OCI-M2 (cell line): ENCODE measurements at regions not wholly inside any gene's neighbourhood (a gene's known extent, or its start where the extent isn't known, plus 50 kb on each side); places are given as distances from the start of the nearest gene placed in this dataset.
"Not testable (repeated sequence)": the region's sequence is repeated elsewhere in the genome, so short reads cannot be mapped to it uniquely, and the experiment has no call there.

Source experiments
- DNase-seq: peaks from one replicate; lab custom pipeline; 2025; ENCODE audit not compliant: unreplicated experiment; lab: John Stamatoyannopoulos, UW

DNA sequence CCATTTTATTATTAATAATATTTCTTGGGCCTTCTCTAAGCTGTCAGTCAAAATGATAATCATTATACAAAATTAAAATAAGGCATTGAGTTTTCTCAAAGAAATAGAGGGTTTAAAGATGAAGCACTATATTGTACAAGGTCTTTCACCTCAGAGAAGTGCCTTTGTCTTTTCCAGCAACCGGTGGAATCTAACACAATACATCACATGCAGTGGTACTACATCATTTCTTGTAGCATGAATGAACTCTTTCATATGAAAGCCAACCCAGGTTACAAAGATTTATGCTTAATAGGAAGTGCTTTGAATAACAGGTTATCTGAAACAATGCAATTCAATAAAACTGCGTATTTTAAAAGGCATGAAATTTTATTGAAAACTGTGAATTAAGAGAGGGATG lies 1620.8 kb downstream of the PCDH9 start:
- no peak for DNase-seq

DNA sequence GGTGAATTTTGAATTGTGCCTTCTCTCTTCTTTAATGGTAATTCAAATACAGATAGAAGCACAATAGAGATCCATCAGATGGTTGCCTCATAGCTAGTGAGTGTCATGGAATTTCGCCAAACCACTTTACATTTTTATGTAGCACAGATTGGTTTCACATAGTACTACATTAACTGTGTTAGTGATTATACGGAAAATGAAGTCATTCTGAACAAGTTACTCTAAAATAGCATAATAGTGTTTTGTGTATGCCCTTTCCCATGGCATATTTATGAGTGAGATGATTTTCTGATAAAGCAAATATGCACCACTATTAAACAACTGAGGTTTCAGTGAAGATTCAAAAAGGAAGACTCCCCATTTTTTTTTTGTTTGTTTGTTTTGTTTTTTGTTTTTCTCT lies 1623.5 kb downstream of the PCDH9 start:
- no peak for DNase-seq

DNA sequence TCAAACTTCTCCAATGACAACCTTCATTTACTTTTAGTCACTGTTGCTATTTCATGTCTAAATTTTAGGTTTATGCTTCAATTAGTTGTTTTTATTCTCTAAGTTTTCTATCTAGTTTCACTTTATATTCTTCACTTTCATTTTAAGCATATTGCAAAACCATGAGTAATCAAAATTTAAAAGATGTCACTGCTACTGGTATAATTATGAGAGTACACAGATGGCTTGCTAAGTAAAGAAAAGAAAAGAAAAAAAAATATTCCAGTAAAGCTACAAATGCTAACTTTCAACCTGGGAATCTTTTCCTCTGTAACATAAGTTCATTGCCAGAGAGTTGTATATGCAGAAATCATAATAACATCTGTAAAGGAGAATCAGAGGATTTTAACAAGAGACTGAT lies 1624.7 kb downstream of the PCDH9 start:
- DNase-seq: no peak

DNA sequence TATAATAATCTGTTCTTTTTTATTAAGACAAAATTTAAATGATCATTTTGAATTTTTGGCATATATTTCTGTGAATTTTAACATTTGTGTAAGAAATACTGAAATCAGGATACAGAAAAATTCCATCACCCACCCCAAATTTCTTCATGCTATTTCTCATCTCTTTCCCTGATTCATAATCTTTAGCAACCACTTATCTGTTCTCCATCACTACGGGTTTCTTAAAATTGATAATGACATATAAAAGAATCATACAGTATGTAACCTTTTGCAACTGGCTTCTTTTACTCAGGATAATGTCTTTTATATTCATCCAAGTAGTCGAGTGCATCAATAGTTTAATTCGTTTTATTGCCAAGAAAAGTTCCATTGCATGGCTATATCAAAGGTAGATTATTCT lies 1627.0 kb downstream of the PCDH9 start:
- no peak for DNase-seq

DNA sequence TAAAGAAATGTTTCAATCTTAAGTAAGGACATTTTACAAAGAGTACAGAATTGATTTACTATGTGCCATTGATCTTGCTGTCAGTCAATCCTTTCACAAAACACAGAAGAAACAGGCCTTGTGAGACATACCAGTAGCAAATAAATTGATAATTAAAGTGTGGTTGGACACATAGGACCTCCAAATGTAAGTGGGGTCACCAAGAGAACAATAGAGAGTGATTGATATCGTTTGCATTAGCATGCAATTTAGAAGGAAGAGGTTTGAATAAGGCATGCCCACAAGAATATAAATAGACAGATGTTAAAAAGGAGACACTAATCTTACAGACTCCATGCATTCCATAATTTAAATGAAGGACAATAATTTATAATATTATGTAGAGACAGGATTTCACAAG lies 1628.3 kb downstream of the PCDH9 start:
- DNase-seq: no peak

DNA sequence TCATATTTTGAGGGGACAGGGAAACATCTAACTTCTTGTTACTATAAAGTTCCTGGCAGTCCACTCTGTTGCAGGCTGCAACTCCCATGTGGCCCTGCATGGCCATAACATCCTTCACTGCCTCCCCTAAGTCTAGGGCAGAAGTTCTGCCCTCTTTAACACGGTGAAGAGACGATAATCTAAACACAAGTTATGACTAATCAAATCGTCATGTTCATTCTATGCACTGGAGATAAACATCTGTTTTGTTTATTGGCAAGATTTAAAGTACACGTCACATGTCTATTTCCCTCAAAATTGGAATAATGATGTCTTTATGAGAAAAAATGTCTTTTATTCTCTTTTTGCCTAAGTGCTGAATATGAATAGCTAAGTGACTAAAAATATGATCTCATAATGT lies 1629.4 kb downstream of the PCDH9 start:
- DNase-seq: no peak

DNA sequence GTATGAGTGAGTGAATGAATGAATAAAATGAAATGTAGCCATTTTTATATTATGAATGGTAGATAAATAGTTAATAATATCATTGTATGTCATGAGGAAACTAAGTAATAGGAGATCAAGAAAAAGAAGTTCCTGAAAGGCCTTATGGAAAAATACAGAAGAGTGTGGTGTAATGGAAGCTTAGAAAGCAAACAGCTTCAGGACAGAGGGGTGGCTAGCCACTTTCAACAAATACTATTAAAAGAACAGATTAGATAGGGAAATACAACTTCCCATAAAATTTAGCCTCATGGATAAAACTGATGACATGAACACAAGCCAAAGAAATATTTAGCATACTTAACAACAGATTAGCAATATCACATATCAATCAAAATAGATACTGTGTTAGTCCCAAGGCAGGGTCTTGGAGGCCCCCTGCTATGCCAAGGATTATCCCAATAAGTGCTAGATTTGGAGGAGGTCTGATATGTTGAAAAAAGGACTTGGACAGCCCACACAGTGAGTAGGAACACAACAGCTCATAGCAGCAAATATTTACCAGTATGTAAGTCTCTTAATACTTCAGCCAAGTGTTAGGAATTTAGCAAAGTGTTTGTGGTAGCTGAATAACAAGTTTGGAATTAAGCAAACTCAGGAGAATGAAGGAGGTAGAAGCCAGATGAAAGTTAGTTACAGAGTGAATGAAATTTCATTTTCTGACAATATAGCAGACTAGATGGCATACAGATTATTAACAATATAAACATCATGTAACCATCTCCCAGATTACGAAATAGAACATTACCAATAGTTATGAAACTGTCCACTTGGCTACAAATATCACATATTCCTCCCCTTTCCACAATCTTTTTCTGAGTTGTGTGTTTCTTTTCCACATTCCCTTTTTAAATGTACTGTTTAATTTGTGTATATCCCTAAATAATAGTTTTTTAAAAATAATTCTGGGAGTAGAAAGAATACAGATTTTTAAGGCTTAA lies 1632.0 kb downstream of the PCDH9 start:
- no peak for DNase-seq

DNA sequence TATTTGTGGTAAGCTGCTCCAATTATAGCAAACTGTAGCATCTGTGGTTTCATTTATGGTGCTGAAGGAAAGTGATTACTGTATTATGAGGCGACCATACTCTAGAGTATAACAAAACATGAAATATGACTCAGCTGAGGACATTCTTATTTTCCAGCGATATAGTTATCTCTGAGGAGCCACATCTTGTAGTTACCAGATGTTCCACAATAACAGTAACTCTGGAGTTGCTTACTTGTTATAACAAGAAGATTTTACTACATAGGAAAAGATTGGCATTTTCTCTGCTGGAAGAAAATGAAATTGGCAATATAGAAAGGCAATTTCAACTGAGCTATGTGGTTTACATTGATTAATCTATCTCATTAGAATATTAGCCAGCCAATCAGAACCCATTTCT lies 1634.2 kb downstream of the PCDH9 start:
- peak; percentile 16 for DNase-seq

DNA sequence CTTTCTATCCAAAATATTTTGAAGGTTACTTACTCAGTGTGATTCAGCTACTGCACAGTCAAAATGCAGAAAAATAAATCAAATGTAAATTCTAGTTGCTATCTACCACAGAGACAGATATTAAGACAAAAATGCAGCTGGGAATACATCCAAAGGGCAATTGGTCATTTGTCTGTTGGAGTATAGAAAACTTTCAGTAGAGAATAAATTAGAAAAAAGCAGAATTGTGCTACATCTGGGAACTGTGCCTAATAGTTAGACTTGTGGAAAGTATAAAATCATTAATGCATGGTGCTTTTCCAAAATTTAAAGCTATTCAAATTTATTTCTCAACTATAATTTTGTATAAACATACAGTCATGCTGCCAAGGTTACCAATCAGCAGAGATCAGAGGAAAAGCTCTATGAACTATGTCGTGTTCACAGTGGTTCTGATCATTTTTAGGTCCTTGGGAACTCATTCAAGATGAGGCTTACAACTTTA lies 1635.8 kb downstream of the PCDH9 start:
- DNase-seq: no peak

DNA sequence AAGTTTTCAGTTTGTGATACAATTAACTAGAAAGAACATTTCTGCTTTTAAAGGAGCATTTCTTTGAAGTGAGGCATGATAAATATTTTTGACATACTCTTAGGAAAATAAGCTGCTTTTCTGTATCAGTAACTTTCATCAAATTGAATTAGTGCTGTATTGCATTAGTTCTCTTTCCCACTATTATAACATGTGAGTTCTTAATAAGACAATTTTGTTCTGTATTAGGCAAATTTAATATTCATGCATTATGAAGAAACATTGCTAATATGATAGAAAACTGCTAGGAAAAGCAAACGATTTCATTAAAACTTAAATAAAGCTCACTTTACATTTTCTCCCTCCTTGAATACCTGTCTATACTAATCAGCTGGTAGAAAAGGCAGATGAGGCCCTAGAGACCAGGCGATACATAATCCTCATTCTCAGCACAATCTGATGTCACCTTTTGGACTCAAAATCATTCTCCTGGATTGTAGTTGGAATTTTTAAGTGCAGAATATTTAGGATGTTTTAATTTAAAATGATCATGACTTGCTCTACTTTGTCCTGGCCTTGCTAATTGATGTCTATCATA lies 1636.8 kb downstream of the PCDH9 start:
- DNase-seq: no peak

DNA sequence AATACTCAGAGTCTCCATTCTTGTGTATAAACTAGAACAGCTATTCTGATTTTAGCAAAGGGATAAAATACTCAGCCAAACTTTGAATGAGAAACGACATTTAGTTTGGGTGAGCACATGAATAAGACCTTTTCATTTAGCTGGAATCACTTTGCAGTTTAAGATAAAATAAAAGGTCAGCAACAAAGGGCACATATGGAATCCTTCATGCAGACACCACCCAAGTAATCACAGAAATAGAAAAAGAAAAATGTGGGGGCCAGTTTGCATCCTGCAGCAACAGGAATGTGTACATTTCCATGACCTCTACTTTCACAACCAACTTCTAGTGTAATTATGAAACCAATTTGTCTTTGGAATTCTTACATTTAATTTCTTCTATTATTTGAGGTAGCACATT lies 1637.4 kb downstream of the PCDH9 start:
- DNase-seq: no peak

DNA sequence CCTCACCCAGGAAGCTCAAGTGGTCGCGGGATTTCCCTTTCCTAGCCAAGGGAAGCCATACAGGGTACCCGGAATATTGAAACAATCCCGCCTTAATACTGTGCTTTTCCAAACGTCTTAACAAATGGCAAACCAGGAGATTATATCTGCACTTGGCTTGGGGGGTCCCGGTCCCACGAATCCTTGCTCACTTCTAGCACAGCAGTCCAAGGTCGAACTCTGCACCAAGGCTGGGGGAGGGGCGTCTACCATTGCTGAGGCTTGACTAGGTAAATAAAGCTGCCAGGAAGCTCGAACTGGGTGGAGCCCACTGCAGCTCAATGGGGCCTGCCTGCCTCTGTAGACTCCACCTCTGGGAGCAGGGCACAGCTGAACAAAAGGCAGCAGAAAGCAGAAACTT lies 1644.8 kb downstream of the PCDH9 start:
- no peak for DNase-seq

DNA sequence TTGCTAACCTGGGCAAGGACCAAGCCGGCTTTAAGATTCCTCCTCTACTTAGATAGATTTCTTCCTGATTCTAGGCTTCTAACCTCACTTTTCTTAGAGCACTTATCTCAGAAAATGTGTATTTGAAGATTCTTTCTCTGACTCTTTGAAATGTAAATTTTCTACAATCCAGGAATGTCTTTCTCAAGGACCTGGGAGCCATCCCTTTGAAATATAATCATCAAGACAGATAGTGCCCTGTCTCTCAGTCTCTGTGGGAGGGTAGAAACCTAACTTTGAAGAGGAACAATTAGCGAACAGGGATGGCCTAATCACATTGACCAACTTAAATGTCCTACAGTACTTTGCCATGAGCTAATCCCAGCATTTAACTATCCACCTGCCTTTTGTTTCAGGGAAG lies 1646.0 kb downstream of the PCDH9 start:
- no peak for DNase-seq

DNA sequence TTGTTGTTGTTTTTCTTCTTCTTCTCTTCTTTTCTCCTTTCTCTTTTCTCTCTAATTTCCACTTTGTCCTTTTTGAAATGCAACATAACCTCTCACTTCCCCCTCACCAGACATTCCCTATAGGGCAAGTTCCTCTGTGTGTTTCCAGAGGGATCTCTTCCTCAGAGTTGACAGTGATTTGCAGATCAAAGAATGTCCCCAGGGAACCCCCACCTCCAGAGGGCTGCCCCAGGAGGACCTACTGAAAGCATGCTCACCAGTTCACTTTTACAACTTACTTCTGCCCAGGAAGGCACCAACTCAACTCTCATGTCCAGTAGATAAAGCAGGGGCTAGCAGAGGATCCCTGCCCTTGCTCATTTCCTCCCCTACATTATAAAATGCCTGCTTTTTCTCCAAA lies 1648.0 kb downstream of the PCDH9 start:
- no peak for DNase-seq

DNA sequence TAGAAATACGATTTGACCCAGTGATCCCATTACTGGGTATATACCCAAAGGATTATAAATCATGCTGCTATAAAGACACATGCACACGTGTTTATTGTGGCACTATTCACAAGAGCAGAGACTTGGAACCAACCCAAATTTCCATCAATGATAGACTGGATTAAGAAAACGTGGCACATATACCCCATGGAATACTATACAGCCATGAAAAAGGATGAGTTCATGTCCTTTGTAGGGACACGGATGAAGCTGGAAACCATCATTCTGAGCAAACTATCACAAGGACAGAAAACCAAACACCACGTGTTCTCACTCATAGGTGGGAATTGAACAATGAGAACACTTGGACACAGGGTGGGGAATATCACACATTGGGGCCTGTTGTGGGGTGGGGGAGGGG lies 1665.6 kb downstream of the PCDH9 start:
- DNase-seq: not testable (repeated sequence)

DNA sequence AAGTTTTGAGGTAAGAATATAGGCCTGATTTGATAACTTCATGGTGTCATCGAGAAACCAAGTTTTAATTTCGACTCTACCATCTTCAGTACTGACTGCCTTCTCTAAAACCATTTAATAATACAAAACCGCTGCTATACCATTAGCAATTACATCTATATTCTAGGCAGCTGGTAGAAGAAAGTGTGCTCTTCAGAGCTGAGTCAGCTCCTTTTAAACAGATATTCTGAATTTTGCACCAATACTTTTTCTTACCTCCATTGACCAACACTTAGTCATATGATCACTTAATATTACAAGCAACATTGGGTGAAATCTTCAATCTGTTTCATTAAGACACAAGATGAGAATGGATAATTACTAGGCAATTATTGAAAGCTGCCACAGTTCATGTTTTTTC lies 1667.8 kb downstream of the PCDH9 start:
- no peak for DNase-seq

DNA sequence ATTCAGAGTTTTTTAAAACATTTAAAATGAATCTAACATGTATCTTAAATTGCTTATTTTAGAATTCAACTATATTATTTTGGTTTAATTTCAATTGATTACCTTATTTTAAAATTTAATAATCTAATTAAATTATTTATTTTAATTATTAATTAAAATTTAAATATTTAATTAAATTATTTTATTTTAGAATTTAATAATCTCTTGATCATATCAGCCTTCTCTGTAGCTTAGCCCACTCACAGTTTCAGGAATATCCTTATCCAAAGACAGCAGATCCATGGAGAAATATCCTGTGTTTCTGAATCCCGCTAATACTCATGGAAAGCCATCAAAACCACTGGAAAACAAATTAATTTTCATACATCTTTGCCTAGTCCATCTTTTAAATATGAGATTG lies 1669.2 kb downstream of the PCDH9 start:
- no peak for DNase-seq

DNA sequence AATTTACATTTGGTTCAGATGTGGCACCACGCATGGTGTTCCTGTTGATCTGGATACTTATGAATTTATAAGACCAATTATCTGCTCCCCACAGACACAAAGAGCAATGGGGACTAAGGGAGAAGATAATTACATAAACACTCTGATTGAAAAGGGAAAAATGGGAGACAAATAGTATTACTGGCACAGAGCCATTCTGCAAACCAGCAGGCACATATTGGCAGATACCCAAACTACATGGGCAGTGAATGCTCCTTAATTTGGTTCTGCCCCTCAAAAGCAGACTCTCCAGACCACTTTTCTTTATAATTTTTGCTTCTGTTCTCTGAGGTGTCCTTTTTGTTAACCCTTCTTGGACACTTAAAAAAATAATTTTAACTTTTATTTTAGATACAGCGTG lies 1674.2 kb downstream of the PCDH9 start:
- no peak for DNase-seq

DNA sequence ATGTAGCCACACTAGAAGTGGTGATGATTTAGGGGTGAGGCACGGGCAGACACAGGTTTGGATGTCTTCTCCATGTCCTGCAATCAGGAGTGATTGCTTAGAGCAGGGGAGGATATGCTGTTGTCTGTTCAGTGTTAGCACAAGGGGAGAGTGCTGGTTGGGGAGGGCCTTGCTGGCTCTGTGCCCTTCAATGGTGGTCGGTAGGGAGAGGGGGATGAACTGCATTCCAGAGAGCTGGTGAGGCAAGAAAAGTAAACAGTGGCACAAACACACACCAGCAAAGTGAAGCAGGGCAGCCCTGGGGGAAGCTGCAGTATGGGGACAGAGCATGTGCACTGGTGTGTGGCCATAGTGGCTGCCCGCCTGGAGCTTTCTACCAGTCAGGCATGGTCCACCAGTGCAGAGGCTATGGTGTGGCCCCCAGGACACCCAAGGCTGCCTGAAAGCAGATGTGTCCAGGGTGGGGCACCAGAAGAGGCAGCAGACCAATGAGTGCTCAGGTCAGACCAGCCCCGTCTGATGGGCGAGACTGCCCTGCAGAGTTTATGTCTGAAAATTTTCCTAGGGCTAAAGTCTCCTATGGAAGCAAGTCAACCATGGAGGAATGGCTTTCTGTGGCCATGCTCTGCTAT lies 1676.9 kb downstream of the PCDH9 start:
- no peak for DNase-seq

DNA sequence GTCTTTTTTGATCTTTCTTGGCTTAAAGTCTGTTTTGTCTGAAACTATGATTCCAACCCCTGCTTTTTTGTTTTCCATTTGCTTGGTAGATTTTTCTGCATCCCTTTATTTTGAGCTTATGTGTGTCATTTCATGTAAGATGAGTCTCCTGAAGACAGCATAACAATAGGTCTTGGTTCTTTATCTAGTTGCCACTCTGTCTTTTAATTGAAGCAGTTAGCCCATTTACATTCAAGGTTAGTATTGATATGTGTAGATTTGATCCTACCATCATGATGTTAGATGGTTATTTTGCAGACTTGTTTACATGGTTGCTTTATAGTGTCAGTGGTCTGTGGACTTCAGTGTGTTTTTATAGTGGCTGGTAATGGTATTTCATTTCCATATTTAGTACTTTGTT lies 1678.9 kb downstream of the PCDH9 start:
- no peak for DNase-seq

DNA sequence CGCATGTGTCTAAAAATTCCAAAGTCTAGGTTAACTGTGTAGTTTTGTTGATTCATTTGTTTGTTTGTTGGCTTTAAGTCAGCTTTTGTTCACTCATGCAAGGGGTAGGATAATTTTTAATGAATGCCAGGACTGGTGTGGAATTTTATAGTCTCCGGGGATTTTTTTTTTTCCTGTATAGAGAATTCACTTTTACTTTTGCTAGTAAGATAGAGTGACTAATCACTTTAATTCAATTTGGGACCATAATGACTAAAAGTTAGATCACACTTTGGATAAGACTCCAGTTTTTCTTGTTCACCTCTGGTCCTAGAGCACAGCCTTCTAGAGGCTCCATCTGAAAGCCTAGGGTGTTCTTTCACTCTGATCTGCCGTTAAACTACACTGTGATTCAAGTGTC lies 1690.0 kb downstream of the PCDH9 start:
- DNase-seq: no peak

DNA sequence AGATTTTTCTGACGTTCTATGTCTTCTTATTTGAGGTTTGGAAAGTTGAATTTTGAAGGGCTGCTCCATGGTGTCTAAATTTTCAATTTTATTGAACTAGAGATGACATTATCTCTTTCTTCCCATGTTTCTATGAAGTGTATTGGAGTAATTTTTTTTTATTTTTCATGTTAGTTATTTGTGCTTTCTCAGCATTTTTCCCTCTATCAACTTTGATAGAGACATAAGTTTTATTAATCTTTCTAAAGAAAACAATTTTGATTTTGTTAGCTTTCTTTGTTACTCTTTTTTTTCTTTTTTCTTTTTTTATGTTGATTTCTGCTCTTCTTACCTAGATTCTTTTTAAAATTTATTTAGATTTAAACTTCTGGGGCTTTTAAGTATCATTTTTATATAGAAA lies 1694.8 kb downstream of the PCDH9 start:
- no peak for DNase-seq
